ENCODE measurements at regions not wholly inside any gene's neighbourhood (a gene's known extent, or its start where the extent isn't known, plus 50 kb on each side); places are given as distances from the start of the nearest gene placed in this dataset.

DNA sequence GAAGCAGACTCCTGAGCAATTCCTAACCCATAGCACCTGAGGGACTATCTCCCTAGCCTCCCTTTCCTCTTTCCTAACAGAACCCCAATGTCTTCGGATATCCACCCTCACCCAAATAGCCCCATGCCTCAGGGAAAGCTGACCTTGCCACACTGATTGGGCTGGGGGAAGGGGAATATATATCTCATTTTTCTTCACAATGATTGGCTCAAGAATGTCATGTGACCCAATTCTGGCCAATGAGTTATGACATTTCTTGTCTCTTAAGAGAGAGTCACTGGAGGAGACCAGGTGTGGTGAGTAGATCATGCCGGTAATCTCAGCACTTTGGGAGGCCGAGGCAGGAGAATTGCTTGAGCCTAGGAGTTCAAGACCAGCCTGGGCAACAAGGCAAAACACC lies 71.9 kb upstream of the NLK start:
- TF ChIP-seq POLR2A (IDR thresholded peaks at IDR 0.05) = no peak
- TF ChIP-seq, protein P1, sequence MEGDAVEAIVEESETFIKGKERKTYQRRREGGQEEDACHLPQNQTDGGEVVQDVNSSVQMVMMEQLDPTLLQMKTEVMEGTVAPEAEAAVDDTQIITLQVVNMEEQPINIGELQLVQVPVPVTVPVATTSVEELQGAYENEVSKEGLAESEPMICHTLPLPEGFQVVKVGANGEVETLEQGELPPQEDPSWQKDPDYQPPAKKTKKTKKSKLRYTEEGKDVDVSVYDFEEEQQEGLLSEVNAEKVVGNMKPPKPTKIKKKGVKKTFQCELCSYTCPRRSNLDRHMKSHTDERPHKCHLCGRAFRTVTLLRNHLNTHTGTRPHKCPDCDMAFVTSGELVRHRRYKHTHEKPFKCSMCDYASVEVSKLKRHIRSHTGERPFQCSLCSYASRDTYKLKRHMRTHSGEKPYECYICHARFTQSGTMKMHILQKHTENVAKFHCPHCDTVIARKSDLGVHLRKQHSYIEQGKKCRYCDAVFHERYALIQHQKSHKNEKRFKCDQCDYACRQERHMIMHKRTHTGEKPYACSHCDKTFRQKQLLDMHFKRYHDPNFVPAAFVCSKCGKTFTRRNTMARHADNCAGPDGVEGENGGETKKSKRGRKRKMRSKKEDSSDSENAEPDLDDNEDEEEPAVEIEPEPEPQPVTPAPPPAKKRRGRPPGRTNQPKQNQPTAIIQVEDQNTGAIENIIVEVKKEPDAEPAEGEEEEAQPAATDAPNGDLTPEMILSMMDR (IDR thresholded peaks at IDR 0.05) = no peak
- H3K4me3 ChIP-seq (ENCODE audit: low read depth, poor library complexity, severe bottlenecking) = no peak overlapping the region
- 93 to 94% methylated on average over 3 of the region's 3 CpGs for WGBS, 2 donors
- DNase-seq (ENCODE audit: low spot score in 2 of 2) = no peak
- intact Hi-C loops (cut with DNase I; ENCODE audit: low total_unique reads) = no loop called here

DNA sequence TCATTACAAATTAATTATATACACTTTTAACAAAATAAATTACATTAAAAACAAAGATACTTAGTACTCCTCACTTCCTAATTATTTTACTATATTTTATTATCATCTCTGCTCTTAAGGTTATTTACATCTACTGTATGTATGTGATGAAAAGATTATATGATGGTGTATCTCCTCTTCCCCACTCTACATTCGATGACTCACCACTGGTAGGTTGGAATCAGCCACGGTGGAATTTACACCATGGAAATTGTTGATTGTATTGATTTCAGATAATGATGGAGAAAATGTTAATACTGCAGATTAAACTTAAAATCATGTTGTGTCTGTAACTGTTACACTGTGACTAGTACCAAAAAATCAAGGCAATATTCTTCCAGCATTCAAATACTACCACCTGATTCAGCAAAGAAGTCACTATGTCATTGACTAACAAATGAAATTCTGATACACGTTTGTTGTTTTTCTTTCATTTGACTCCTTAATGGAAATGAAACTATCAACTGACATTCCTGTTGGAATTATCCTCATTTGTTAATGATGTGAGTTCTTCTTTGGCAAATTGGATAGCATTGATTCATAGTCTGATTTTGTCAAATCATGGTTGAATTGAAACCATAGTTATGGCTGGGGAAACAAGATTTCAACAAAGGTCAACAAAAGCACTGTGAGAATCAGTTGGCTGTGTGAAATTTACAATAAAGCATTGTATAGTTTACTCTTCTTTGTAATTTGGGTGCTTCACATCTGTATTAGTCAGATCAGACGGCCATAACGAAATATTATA lies 69.0 kb upstream of the NLK start:
- intact Hi-C loops (cut with DNase I; ENCODE audit: low total_unique reads) = loop anchor here (1.0 kb wide), 1 partner anchor 8 kb away; no protein-coding TSS in a partner anchor
- whole genome bisulfite sequencing, 2 donors = 85 to 86% methylated on average over 5 of the region's 5 CpGs
- H3K4me3 ChIP-seq (ENCODE audit: low read depth, poor library complexity, severe bottlenecking) = no peak overlapping the region
- no peak for TF ChIP-seq POLR2A (IDR thresholded peaks at IDR 0.05)
- TF ChIP-seq, protein P1 (IDR thresholded peaks at IDR 0.05) = no peak
- no peak for DNase-seq (ENCODE audit: low spot score in 2 of 2)

DNA sequence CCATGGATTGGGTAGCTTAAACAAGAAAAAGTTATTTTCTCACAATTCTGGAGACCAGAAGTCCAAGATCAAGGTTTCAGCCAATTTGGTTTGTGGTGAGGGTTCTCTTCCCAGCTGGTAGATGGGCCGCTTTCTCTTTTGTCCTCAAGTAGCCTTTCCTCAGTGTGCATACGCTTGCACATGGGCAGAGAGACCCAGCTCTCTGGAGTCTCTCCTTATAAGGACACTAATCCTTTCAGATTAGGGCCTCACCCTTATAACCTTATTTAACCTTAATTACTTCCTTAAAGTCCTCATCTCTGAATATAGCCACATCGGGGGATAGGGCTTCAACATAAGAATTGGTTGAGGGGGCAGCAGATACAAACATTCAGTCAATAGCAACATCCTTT lies 68.4 kb upstream of the NLK start:
- DNase-seq (ENCODE audit: low spot score in 2 of 2) = no peak
- 91 to 92% methylated on average over 3 of the region's 3 CpGs for WGBS, 2 donors
- intact Hi-C loops (cut with DNase I; ENCODE audit: low total_unique reads) = loop anchor here (1.0 kb wide), 1 partner anchor 9 kb away; no protein-coding TSS in a partner anchor
- no peak for TF ChIP-seq POLR2A (IDR thresholded peaks at IDR 0.05)
- TF ChIP-seq, protein P1 (IDR thresholded peaks at IDR 0.05) = no peak
- no peak overlapping the region for H3K4me3 ChIP-seq (ENCODE audit: low read depth, poor library complexity, severe bottlenecking)

DNA sequence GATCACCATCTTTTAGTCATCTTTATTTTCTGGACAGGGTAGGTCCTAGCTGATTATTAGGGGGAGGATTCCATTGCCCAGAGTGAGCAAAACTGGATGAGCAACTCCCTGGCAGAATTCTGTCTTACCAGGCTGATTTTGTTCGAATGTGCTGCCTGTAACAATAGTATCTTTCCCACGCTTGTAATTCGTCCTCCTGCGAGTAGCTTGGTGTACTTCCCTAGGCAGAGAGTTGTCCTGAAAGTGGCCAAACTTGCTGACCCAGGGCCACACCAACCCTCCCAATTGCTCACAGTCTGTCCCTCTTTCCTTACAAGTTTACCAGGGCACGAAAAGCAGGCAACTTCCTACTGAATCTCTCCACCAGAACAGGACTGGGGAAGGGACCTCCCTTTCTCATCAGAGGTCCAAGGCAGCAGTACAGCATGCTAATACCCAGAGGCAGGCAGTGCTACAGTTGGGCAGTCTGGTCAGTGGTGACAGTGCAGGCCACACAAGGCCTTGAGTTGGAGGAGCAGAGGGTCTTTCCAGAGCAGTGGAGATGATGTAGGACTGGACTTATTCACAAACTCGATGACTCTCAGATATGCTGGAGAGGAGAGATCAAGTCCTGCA lies 67.8 kb upstream of the NLK start:
- 63 to 65% methylated on average over 6 of the region's 6 CpGs for WGBS, 2 donors
- intact Hi-C loops (cut with DNase I; ENCODE audit: low total_unique reads) = loop anchor here (1.0 kb wide), 1 partner anchor 9 kb away; no protein-coding TSS in a partner anchor
- DNase-seq (ENCODE audit: low spot score in 2 of 2) = no peak
- no peak for TF ChIP-seq POLR2A (IDR thresholded peaks at IDR 0.05)
- TF ChIP-seq, protein P1 (IDR thresholded peaks at IDR 0.05) = no peak
- no peak overlapping the region for H3K4me3 ChIP-seq (ENCODE audit: low read depth, poor library complexity, severe bottlenecking)

DNA sequence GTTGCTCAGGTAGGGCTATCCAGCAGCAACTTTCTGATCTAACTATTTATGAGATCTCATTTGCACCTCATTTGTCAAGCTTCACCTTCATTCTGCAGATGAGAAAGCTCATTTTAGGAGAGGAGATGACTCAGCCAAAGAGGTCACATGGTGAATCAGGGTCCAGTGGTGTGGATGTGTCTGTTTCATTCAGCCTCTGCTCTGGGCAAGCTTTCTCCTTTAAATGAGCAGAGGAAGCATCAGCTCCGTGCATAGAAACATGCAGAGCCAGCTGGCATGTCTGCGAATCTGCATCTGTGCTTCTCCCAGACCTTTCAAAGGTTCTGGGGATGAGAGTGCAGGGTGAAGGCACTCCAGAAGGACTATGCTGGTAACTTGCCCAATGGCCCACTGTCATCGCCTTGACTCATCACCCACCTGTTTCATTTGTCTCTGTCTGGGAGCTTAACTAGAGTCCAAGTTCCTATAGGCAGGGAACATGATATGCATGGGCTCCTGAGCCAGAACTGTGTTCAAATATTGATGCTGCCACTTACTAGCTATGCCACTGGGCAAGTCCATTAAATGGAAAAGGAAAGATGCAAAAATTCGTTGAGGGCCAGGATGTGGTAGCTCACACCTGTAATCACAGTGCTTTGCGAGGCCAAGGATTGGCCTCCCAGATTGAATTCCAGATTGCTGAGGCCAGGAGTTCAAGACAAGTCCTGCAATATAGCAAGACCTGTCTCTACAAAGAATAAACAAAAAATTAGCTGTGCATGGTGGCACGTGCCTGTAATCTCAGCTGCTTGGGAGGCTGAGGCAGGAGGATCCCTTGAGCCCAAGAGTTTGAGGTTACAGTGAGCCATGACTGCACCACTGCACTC lies 67.1 kb upstream of the NLK start:
- no peak for DNase-seq (ENCODE audit: low spot score in 2 of 2)
- WGBS, 2 donors = 83 to 87% methylated on average over 6 of the region's 6 CpGs
- intact Hi-C loops (cut with DNase I; ENCODE audit: low total_unique reads) = no loop called here
- no peak overlapping the region for H3K4me3 ChIP-seq (ENCODE audit: low read depth, poor library complexity, severe bottlenecking)
- TF ChIP-seq, protein P1 (IDR thresholded peaks at IDR 0.05) = no peak
